GM20000 (cell line): ENCODE measurements at regions not wholly inside any gene's neighbourhood (a gene's known extent, or its start where the extent isn't known, plus 50 kb on each side); places are given as distances from the start of the nearest gene placed in this dataset.

Experiments used
- DNase-seq: peaks from one replicate; pipeline ENCODE4 v3.0.0; 2012; ENCODE audit warnings: low spot score
- TF ChIP-seq, protein P1 (sequence below): IDR thresholded peaks from 2 replicates; pipeline ENCODE4 v1.5.1; 2012; ENCODE audit warnings: mild to moderate bottlenecking, control low read depth; ENCODE audit errors: extremely low read depth, missing control alignments

DNA sequence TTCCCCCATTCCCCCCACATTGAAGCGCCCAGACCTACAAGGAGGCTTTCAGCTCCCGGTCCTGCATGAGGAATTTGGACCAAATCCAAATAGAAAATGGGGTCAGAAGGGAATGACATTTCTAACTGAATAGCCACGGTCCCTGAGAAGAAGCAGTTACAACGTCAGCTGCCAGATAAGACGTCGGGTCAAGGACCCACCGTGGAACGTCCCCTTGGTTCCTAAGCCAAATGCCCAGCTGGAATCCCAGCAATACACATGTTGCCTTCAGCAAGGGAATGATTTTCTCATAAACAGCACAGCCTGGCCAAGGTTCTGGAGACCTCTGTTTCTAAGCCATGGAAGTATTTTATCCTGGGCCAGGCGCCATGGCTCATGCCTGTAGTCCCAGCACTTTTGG, 109.1 kb upstream of the PEG3 start:
- no peak for DNase-seq
- TF ChIP-seq, protein P1, sequence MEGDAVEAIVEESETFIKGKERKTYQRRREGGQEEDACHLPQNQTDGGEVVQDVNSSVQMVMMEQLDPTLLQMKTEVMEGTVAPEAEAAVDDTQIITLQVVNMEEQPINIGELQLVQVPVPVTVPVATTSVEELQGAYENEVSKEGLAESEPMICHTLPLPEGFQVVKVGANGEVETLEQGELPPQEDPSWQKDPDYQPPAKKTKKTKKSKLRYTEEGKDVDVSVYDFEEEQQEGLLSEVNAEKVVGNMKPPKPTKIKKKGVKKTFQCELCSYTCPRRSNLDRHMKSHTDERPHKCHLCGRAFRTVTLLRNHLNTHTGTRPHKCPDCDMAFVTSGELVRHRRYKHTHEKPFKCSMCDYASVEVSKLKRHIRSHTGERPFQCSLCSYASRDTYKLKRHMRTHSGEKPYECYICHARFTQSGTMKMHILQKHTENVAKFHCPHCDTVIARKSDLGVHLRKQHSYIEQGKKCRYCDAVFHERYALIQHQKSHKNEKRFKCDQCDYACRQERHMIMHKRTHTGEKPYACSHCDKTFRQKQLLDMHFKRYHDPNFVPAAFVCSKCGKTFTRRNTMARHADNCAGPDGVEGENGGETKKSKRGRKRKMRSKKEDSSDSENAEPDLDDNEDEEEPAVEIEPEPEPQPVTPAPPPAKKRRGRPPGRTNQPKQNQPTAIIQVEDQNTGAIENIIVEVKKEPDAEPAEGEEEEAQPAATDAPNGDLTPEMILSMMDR, result no peak

DNA sequence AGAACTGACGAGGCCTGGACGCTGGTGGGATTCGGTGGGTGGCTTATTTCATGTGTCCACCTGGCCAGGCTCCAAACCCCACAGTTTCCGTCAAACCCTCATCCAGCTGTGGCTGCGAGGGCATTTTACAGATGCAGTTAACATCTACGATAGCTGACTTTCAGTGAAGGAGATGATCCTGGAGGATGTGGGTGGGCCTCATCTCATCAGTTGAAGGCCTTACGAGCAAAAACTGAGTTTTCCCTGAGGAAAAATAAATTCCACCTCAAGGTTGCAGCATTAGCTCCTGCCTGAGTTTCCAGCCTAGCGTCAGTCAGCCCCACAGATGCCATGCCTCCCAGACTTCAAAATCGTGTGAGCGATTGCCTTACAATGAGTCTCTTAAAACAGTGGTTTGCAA, 111.1 kb upstream of the PEG3 start:
- TF ChIP-seq, protein P1, result no peak
- DNase-seq, result no peak

DNA sequence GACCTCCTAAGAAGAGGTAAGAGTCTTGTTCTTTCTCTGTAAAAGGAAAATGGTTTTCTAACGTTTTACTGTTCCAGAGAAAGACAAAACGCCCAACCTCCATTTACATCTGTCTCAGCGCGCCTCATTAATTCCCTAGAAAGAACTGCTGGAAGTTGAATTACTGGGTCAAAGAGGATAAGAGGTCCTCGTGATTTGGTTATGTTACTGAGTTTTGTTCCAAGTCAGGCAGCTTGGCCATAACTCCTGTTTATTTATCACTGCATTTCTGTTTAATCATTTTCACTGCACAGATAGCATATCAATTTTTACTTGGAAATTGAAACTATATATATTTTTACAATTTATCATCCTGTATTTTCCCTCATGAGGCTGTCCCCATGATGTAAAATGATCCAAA, 112.9 kb upstream of the PEG3 start:
- TF ChIP-seq, protein P1, result no peak
- no peak for DNase-seq

DNA sequence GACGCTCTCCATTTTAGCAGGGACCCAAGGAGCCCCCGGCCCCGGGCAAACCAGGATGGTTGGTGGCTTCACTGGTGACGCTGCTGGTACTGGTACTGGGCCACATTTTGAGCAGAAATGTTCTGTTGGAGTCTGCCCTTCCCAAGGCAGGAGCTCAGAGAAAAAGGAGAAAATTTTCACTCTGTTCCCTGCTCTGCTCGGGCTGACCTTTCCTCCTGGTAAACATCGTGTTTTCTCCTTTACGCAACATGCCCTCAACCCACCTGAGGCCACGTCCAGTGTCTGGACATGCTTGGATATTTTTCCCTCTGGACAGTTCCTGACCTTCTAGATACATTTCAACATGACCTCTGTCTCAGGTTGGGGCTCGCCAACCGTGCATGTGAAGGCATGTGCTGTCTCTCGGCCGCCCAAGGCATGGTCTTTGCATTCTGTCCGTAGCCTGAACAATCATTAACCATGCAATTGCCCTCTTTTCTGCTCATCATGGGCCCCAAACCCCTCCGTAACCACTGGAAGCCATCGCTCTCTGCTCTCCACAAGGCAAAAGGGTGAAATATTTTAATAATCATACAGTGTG, 115.2 kb upstream of the PEG3 start:
- no peak for DNase-seq
- TF ChIP-seq, protein P1, result no peak

DNA sequence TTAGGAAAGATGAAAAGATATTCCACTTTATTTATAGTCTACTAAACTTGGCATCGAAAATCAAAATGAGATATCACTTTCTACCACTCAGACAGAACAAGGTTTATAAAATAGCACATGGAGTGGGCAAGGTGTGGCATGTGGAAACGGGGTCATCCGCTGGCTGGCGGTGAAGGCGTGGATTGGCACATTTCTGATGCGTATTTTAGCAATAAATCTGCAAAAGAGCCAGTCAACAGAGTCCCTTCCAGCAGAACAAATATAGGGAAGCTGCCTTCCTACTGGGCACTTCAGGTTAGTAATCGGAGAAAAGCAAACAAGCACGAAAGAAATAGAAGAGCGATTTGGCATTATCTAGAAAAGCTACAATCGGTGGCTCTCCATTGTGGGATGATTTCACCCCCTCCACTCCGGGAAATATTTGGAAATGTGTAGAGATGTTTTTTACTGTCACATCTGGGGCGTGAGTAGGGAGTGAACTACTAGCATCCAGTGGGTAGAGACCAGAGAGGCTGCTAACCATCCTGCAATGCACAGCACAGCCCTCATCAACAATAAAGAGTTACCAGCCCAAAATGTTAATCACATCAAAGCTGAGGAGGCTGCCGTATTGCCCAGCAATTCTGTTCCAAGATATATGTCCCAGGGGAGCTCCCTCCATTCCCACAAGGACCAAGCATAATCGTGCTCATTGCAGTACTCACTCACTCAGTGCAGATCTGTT, 116.1 kb upstream of the PEG3 start:
- TF ChIP-seq, protein P1, result no peak
- no peak for DNase-seq

DNA sequence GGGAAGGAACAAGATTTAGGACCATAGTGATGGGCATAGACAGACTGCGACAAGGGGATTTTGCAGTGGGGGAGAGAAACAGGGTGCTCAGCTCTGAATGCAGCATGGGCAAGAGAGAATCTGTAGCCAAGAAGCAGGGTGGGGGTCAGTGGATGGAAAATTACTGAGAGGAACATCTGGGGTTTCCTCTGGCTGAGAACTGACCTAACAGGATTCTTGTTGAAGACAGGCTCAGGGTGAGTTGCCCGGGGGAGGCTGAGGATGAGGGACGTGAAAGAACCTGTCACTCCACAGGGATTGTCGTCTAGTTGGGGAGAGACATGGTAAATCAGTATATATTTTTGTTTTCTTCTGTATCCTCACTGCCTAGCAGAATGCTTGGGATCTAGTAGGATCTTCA, 118.7 kb upstream of the PEG3 start:
- DNase-seq, result no peak
- TF ChIP-seq, protein P1, result no peak

DNA sequence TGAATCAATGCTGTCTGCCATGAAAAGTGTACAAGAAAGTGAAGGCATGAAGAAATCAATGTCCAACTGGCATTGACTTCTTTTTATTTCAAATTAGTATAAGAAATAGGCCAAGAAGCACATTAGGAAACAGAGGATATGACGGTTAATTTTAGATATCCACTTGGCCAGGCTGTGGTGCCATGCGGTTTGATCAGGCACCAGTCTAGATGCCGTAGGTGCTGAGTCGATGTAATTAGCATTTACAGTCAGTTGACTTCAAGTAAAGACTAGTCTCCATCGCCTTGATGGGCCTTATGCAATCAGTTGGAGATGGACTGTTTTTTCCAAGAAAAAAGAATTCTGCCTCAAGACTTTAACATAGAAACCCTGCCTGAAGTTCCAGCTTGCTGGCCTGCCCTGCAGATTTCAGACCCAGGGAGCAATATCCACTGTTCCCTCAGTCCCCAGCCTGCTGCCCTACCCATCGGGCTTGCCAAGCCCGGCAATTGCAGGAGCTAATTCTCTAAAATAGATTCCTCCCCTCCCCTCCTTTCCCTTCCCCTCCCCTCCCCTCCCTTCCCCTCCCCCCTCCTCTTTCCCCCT, 120.5 kb upstream of the PEG3 start:
- TF ChIP-seq, protein P1, result no peak
- no peak for DNase-seq
